T-helper 2 cell (primary cell): ENCODE measurements at regions not wholly inside any gene's neighbourhood (a gene's known extent, or its start where the extent isn't known, plus 50 kb on each side); places are given as distances from the start of the nearest gene placed in this dataset.
"Not testable (repeated sequence)": the region's sequence is repeated elsewhere in the genome, so short reads cannot be mapped to it uniquely, and the experiment has no call there.

Source experiments
- DNase-seq, 5 experiments: peaks; one replicate each; pipeline versions ENCODE4 v3.0.0 to v3.0.0-alpha.2; 2012 to 2022

GRCh38 chr12:60801166-60801565 lies 1205.3 kb downstream of the SLC16A7 start:
- DNase-seq: not testable (repeated sequence)

- no peak for DNase-seq
These were observed 1207.3 kb downstream of the SLC16A7 start for GRCh38 chr12:60803147-60803546.

- no peak for DNase-seq
These were observed 1209.5 kb downstream of the SLC16A7 start for GRCh38 chr12:60805364-60805763.

GRCh38 chr12:60819794-60820193 lies 1224.0 kb downstream of the SLC16A7 start:
- DNase-seq: no peak

- DNase-seq: no peak
These were observed 1226.8 kb downstream of the SLC16A7 start for GRCh38 chr12:60822580-60822979.

GRCh38 chr12:60830381-60830780 lies 1234.6 kb downstream of the SLC16A7 start:
- no peak for DNase-seq

GRCh38 chr12:60832290-60832689 lies 1236.5 kb downstream of the SLC16A7 start:
- DNase-seq: no peak

- no peak for DNase-seq
These were observed 1238.5 kb downstream of the SLC16A7 start for GRCh38 chr12:60834372-60834771.

- DNase-seq: no peak
These were observed 1239.0 kb downstream of the SLC16A7 start for GRCh38 chr12:60834806-60835205.

- DNase-seq: no peak
These were observed 1240.8 kb downstream of the SLC16A7 start for GRCh38 chr12:60836651-60837050.

- no peak for DNase-seq
These were observed 1246.4 kb downstream of the SLC16A7 start for GRCh38 chr12:60842181-60842580.

GRCh38 chr12:60844101-60844500 lies 1248.3 kb downstream of the SLC16A7 start:
- DNase-seq: no peak

- no peak for DNase-seq
These were observed 1249.0 kb downstream of the SLC16A7 start for GRCh38 chr12:60844875-60845274.

GRCh38 chr12:60845696-60846095 lies 1249.9 kb downstream of the SLC16A7 start:
- DNase-seq: no peak

- no peak for DNase-seq
These were observed 1251.5 kb downstream of the SLC16A7 start for GRCh38 chr12:60847281-60847680.

GRCh38 chr12:60849723-60850122 lies 1253.9 kb downstream of the SLC16A7 start:
- DNase-seq: no peak

GRCh38 chr12:60853407-60853806 lies 1257.6 kb downstream of the SLC16A7 start:
- no peak for DNase-seq

- no peak for DNase-seq
These were observed 1267.6 kb downstream of the SLC16A7 start for GRCh38 chr12:60863421-60863820.

GRCh38 chr12:60872219-60872618 lies 1276.4 kb downstream of the SLC16A7 start:
- DNase-seq: no peak

- no peak for DNase-seq
These were observed 1277.3 kb downstream of the SLC16A7 start for GRCh38 chr12:60872850-60873713.

- no peak for DNase-seq
These were observed 1278.3 kb downstream of the SLC16A7 start for GRCh38 chr12:60874091-60874490.

GRCh38 chr12:60920841-60921495 lies 1325.1 kb downstream of the SLC16A7 start:
- DNase-seq: no peak

- no peak for DNase-seq
These were observed 1325.7 kb downstream of the SLC16A7 start for GRCh38 chr12:60921541-60921940.

- DNase-seq: no peak
These were observed 1330.4 kb downstream of the SLC16A7 start for GRCh38 chr12:60926256-60926655.
